CD4-positive, alpha-beta T cell treated with Interleukin-1 beta for 1 hour (primary cell): ENCODE measurements at regions not wholly inside any gene's neighbourhood (a gene's known extent, or its start where the extent isn't known, plus 50 kb on each side); places are given as distances from the start of the nearest gene placed in this dataset.

ENCODE experiments used
- DNase-seq, 2 donors: peaks; one replicate each; pipeline ENCODE4 v3.0.0-alpha.2; 2020 to 2022

- DNase-seq, result no peak
Measured at GRCh38 chr22:22036588-22036987, 54.0 kb upstream of the TOP3B start.

GRCh38 chr22:22035771-22036314 is 53.3 kb upstream of the TOP3B start:
- DNase-seq, result no peak

- no peak for DNase-seq
Measured at GRCh38 chr22:22035203-22035602, 52.6 kb upstream of the TOP3B start.

- no peak for DNase-seq
Measured at GRCh38 chr22:22034469-22035132, 52.0 kb upstream of the TOP3B start.

- no peak for DNase-seq
Measured at GRCh38 chr22:22033803-22034468, 51.3 kb upstream of the TOP3B start.

- no peak for DNase-seq
Measured at GRCh38 chr22:22032906-22033802, 50.6 kb upstream of the TOP3B start.

- no peak for DNase-seq
Measured at GRCh38 chr22:22032099-22032905, 49.7 kb upstream of the TOP3B start.
